Peyer's patch (tissue), 4 donors: ENCODE measurements at regions not wholly inside any gene's neighbourhood (a gene's known extent, or its start where the extent isn't known, plus 50 kb on each side); places are given as distances from the start of the nearest gene placed in this dataset.

Experiments
- CTCF ChIP-seq, 6 experiments: fragments of 450-650 bp in 4 of 6; fragments of 200-600 bp in 2 of 6; sonication (generic) in 1 of 6; IDR thresholded peaks; one replicate each; pipeline ENCODE4 v1.5.1; 2017 to 2019; ENCODE audit warnings: antibody characterized with exemption in 6 of 6, mild to moderate bottlenecking in 3 of 6, moderate library complexity in 1 of 6
- POLR2A ChIP-seq, 2 donors: fragments of 450-650 bp; IDR thresholded peaks; one replicate each; pipeline ENCODE4 v1.5.1; 2017; ENCODE audit warnings: antibody characterized with exemption in 2 of 2, mild to moderate bottlenecking in 2 of 2, moderate library complexity in 2 of 2

DNA sequence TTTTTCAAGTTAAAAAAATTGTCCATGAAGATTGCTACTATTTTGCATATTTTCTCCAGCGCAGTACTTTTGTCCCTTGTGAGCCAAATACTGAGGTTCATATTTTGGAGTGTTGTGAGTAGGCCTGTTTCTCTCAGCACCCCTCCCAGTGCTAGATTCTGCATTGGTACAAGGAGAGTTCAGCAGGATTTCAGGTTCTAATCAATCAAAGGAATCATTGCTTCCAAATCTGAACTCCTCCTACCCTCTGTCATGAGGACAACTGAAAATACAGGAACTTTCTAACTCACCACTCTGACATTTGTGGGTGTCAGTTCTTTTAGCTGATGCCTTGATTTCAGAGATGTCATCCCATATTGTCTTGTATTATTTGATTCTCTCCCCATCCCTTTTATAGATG, 299.9 kb downstream of the FZD1 start:
- no peak for TF ChIP-seq CTCF (IDR thresholded peaks at IDR 0.05)
- no peak for TF ChIP-seq POLR2A (IDR thresholded peaks at IDR 0.05)
